H9 (cell line): ENCODE measurements at regions not wholly inside any gene's neighbourhood (a gene's known extent, or its start where the extent isn't known, plus 50 kb on each side); places are given as distances from the start of the nearest gene placed in this dataset.

Experiments
- DNase-seq: peaks from one replicate; pipeline ENCODE4 v3.0.0-alpha.2; 2017
- H2AFZ ChIP-seq: one replicate; pipeline ENCODE4 v1.6.1; 2013; ENCODE audit warnings: mild to moderate bottlenecking, low read length, control low read depth, moderate library complexity
- H2AK5ac ChIP-seq: 2 replicates; pipeline ENCODE4 v1.6.1; 2013; ENCODE audit warnings: low read length, control low read depth, mixed read lengths; ENCODE audit not compliant: insufficient read length
- H2BK120ac ChIP-seq: one replicate; pipeline ENCODE4 v1.6.1; 2013; ENCODE audit warnings: low read depth, mild to moderate bottlenecking, low read length, control low read depth, inconsistent platforms; ENCODE audit not compliant: poor library complexity, severe bottlenecking
- H2BK12ac ChIP-seq: 2 replicates; pipeline ENCODE4 v1.6.1; 2013; ENCODE audit warnings: low read length, control low read depth, mixed read lengths, low read depth; ENCODE audit not compliant: insufficient read length
- H2BK15ac ChIP-seq: 2 replicates; pipeline ENCODE4 v1.6.1; 2013; ENCODE audit warnings: low read depth, low read length, control low read depth
- H2BK20ac ChIP-seq: one replicate; pipeline ENCODE4 v1.6.1; 2013; ENCODE audit warnings: low read depth, mild to moderate bottlenecking, low read length, control low read depth, inconsistent platforms; ENCODE audit not compliant: poor library complexity, severe bottlenecking
- H2BK5ac ChIP-seq: 2 replicates; pipeline ENCODE4 v1.6.1; 2013; ENCODE audit warnings: low read length, control low read depth, mixed read lengths; ENCODE audit not compliant: insufficient read length
- H3K14ac ChIP-seq: 2 replicates; pipeline ENCODE4 v1.6.1; 2013; ENCODE audit warnings: low read length, control low read depth; ENCODE audit not compliant: insufficient read depth
- H3K18ac ChIP-seq: 2 replicates; pipeline ENCODE4 v1.6.1; 2013; ENCODE audit warnings: low read depth, mild to moderate bottlenecking, mixed read lengths, low read length, control low read depth; ENCODE audit not compliant: insufficient read length
- H3K23ac ChIP-seq: 2 replicates; pipeline ENCODE4 v1.6.1; 2013; ENCODE audit warnings: low read length, control low read depth, mixed read lengths, low read depth; ENCODE audit not compliant: insufficient read length
- H3K23me2 ChIP-seq: 2 replicates; pipeline ENCODE4 v1.6.1; 2013; ENCODE audit warnings: low read depth, mild to moderate bottlenecking, mixed read lengths, low read length, control low read depth; ENCODE audit not compliant: insufficient read length, poor library complexity, severe bottlenecking
- H3K27ac ChIP-seq: 2 replicates; pipeline ENCODE4 v1.5.1; 2013; ENCODE audit warnings: low read length, control low read depth, mixed read lengths, low read depth; ENCODE audit not compliant: insufficient read length
- H3K27me3 ChIP-seq: 2 replicates; pipeline ENCODE4 v1.6.1; 2013; ENCODE audit warnings: low read length, control low read depth, inconsistent platforms; ENCODE audit not compliant: insufficient read depth
- H3K4ac ChIP-seq: 2 replicates; pipeline ENCODE4 v1.6.1; 2013; ENCODE audit warnings: low read depth, mild to moderate bottlenecking, control low read depth, inconsistent platforms, low read length, moderate library complexity
- H3K4me1 ChIP-seq: 2 replicates; pipeline ENCODE4 v1.6.1; 2013; ENCODE audit warnings: low read length, control low read depth, inconsistent platforms; ENCODE audit not compliant: insufficient read depth
- H3K4me2 ChIP-seq: 2 replicates; pipeline ENCODE4 v1.6.1; 2013; ENCODE audit warnings: low read length, control low read depth, mixed read lengths; ENCODE audit not compliant: insufficient read length, insufficient read depth
- H3K56ac ChIP-seq: 2 replicates; pipeline ENCODE4 v1.6.1; 2013; ENCODE audit warnings: low read depth, mild to moderate bottlenecking, mixed read lengths, low read length, control low read depth; ENCODE audit not compliant: insufficient read length
- H3K79me1 ChIP-seq: 2 replicates; pipeline ENCODE4 v1.6.1; 2013; ENCODE audit warnings: low read depth, mild to moderate bottlenecking, moderate library complexity, low read length, control low read depth, inconsistent platforms; ENCODE audit not compliant: insufficient read depth, poor library complexity, severe bottlenecking
- H3K79me2 ChIP-seq: 2 replicates; pipeline ENCODE4 v1.6.1; 2013; ENCODE audit warnings: low read length, control low read depth, inconsistent platforms; ENCODE audit not compliant: insufficient read depth
- H3K9ac ChIP-seq: 2 replicates; pipeline ENCODE4 v1.6.1; 2013; ENCODE audit warnings: low read length, control low read depth, mixed read lengths; ENCODE audit not compliant: insufficient read length; ENCODE audit errors: extremely low read depth
- H3K9me3 ChIP-seq: one replicate; pipeline ENCODE4 v1.6.1; 2013; ENCODE audit warnings: low read depth, low read length, inconsistent platforms; ENCODE audit not compliant: control insufficient read depth
- H3T11ph ChIP-seq: one replicate; pipeline ENCODE4 v1.6.1; 2013; ENCODE audit warnings: mild to moderate bottlenecking, low read length, control low read depth, inconsistent platforms
- H4K20me1 ChIP-seq: one replicate; pipeline ENCODE4 v1.6.1; 2013; ENCODE audit not compliant: control insufficient read depth, insufficient read length, insufficient read depth
- H4K5ac ChIP-seq: 2 replicates; pipeline ENCODE4 v1.6.1; 2013; ENCODE audit warnings: low read depth, mild to moderate bottlenecking, mixed read lengths, low read length, control low read depth; ENCODE audit not compliant: insufficient read length
- H4K8ac ChIP-seq: replicated peaks from 2 replicates; pipeline ENCODE4 v1.6.1; 2013; ENCODE audit warnings: low read length, control low read depth, mixed read lengths, low read depth; ENCODE audit not compliant: insufficient read length
- H4K91ac ChIP-seq: 2 replicates; pipeline ENCODE4 v1.6.1; 2013; ENCODE audit warnings: low read depth, mild to moderate bottlenecking, moderate library complexity, mixed read lengths, low read length, control low read depth; ENCODE audit not compliant: insufficient read length
- H3K27ac Mint-ChIP-seq, 3 experiments: 2 replicates in 2 of 3; 3 replicates in 1 of 3; pipeline ENCODE4 v1.8.0; 2020 to 2021; ENCODE audit warnings: mixed read lengths in 3 of 3, mild to moderate bottlenecking in 1 of 3, moderate library complexity in 1 of 3
- H3K27me3 Mint-ChIP-seq: 2 replicates; pipeline ENCODE4 v1.8.0; 2021; ENCODE audit warnings: low read depth, mild to moderate bottlenecking, moderate library complexity, mixed read lengths
- H3K36me3 Mint-ChIP-seq, 3 experiments: 2 replicates in 2 of 3; 3 replicates in 1 of 3; pipeline ENCODE4 v1.8.0; 2020 to 2021; ENCODE audit warnings: low read depth in 3 of 3, mixed read lengths in 3 of 3; ENCODE audit not compliant: insufficient read depth in 1 of 3
- H3K4me1 Mint-ChIP-seq, 2 experiments: 2 replicates each; pipeline ENCODE4 v1.8.0; 2020; ENCODE audit warnings: mixed read lengths in 2 of 2
- H3K4me3 Mint-ChIP-seq, 2 experiments: 2 replicates in 1 of 2; 3 replicates in 1 of 2; pipeline ENCODE4 v1.8.0; 2020 to 2021; ENCODE audit warnings: mild to moderate bottlenecking in 2 of 2, mixed read lengths in 2 of 2, moderate library complexity in 1 of 2
- H3K9me3 Mint-ChIP-seq, 2 experiments: 2 replicates in 1 of 2; 3 replicates in 1 of 2; pipeline ENCODE4 v1.8.0; 2020; ENCODE audit warnings: mild to moderate bottlenecking in 2 of 2, mixed read lengths in 2 of 2, moderate library complexity in 1 of 2
- CTCF ChIP-seq: fragments of 200-600 bp; sonication (generic); conservative IDR thresholded peaks from 3 replicates; pipeline ENCODE4 v1.8.0; 2021; ENCODE audit warnings: antibody characterized with exemption, mild to moderate bottlenecking
- WGBS: extraction: QIAGEN DNeasy Blood & Tissue Kit; methylation state at CpG from one replicate; pipeline ENCODE4 v1.1.7; 2013; ENCODE audit warnings: missing lambda C conversion rate, low lambda C conversion rate, mixed read lengths; ENCODE audit not compliant: insufficient read length; ENCODE audit errors: extremely low coverage; 5-methylcytosine and 5-hydroxymethylcytosine counted together

- H2BK15ac ChIP-seq = no peak overlapping the region
- no peak overlapping the region for H2BK12ac ChIP-seq
- H4K5ac ChIP-seq = no peak overlapping the region
- H3K79me2 ChIP-seq = no peaks in the 10 kb centered on the region
- no peak overlapping the region for H3K14ac ChIP-seq
- H2BK5ac ChIP-seq = no peak overlapping the region
- no peak overlapping the region for H2BK20ac ChIP-seq
- H4K8ac ChIP-seq = no peak overlapping the region
- H2AFZ ChIP-seq = no peak overlapping the region
- no peak for DNase-seq
- no peak overlapping the region for H2AK5ac ChIP-seq
- no peak overlapping the region for H3T11ph ChIP-seq
- H3K27ac ChIP-seq = no peak overlapping the region
- no peak overlapping the region for H3K4me2 ChIP-seq
- no peak for TF ChIP-seq CTCF
- peaks cover 7% of the 10 kb centered on the region for H3K27me3 Mint-ChIP-seq
- no peak overlapping the region for H3K56ac ChIP-seq
- H3K27me3 ChIP-seq = no peaks in the 10 kb centered on the region
- no peak overlapping the region for H4K91ac ChIP-seq
- no peaks in the 10 kb centered on the region for H3K9me3 Mint-ChIP-seq
- no peak overlapping the region for H3K18ac ChIP-seq
- no peaks in the 10 kb centered on the region for H3K79me1 ChIP-seq
- H3K36me3 Mint-ChIP-seq = no peaks in the 10 kb centered on the region
- no peak overlapping the region for H3K4ac ChIP-seq
- H3K4me3 Mint-ChIP-seq = no peak overlapping the region
- H3K27ac Mint-ChIP-seq = no peak overlapping the region
- H2BK120ac ChIP-seq = no peak overlapping the region
- H3K4me1 ChIP-seq = no peaks in the 10 kb centered on the region; the same call in 1 of the 2 replicates
- WGBS = no CpG with 5 or more reads among the region's 2 CpGs
- no peaks in the 10 kb centered on the region for H3K9me3 ChIP-seq
- H3K9ac ChIP-seq = no peak overlapping the region
- H3K23ac ChIP-seq = no peak overlapping the region
- no peaks in the 10 kb centered on the region for H3K23me2 ChIP-seq
- H4K20me1 ChIP-seq = no peaks in the 10 kb centered on the region
- peaks cover 2 to 3% of the 10 kb centered on the region in 2 experiments; a peak in 3 of 4 replicates for H3K4me1 Mint-ChIP-seq
Observed at GRCh38 chr11:19448651-19449050, 207.9 kb upstream of the E2F8 start.
